ENCODE measurements at regions not wholly inside any gene's neighbourhood (a gene's known extent, or its start where the extent isn't known, plus 50 kb on each side); places are given as distances from the start of the nearest gene placed in this dataset.
"Not testable (repeated sequence)": the region's sequence is repeated elsewhere in the genome, so short reads cannot be mapped to it uniquely, and the experiment has no call there.

DNA sequence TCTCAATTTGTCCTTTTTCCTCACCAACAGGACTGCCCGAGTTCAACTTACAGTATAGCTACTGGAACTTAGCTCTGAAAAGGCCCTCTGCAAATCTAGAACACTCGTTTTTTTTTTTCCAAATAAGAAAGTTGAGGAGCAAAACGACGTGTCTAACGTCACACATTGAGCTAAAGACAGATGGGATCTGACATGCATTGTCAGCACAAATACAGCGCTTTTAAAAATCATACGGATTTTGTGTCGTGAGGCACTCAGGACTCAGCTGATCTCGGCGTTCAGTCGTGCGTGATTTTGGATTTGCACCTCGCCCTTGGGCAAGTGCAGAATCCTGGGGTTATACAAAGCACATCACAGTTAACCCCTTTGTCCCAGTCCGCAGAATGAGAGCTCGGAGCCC is 94.7 kb upstream of the ZNF322 start:
- no peak for DNase-seq (ENCODE audit: low read depth)
- H3K4me3 ChIP-seq (ENCODE audit: low read depth, low read length), result no peak overlapping the region
- TF ChIP-seq, protein P1, sequence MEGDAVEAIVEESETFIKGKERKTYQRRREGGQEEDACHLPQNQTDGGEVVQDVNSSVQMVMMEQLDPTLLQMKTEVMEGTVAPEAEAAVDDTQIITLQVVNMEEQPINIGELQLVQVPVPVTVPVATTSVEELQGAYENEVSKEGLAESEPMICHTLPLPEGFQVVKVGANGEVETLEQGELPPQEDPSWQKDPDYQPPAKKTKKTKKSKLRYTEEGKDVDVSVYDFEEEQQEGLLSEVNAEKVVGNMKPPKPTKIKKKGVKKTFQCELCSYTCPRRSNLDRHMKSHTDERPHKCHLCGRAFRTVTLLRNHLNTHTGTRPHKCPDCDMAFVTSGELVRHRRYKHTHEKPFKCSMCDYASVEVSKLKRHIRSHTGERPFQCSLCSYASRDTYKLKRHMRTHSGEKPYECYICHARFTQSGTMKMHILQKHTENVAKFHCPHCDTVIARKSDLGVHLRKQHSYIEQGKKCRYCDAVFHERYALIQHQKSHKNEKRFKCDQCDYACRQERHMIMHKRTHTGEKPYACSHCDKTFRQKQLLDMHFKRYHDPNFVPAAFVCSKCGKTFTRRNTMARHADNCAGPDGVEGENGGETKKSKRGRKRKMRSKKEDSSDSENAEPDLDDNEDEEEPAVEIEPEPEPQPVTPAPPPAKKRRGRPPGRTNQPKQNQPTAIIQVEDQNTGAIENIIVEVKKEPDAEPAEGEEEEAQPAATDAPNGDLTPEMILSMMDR (IDR thresholded peaks at IDR 0.05; ENCODE audit: insufficient read depth, low read depth, low read length, missing control alignments), result no peak

DNA sequence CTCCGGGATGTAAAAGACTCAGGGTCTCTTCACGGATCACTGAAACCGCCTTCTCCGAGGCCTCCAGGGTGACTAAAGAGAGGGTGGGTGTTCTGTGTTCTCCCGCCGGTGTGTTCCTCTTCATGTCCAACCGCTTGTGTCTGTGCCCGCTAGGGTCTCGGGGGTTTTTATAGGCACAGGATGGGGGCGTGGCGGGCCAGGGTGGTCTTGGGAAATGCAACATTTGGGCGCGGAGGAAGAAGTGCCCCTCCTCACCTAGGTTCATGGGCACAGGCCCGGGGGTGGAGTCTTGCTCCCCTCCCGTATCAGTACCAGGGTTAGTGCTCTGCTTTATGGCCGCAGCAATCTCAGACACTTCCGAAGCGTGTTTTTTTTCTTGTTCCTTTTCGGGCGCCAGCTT is 95.3 kb upstream of the ZNF322 start:
- H3K4me3 ChIP-seq (ENCODE audit: low read depth, low read length); DNase-seq (ENCODE audit: low read depth): not testable (repeated sequence)

DNA sequence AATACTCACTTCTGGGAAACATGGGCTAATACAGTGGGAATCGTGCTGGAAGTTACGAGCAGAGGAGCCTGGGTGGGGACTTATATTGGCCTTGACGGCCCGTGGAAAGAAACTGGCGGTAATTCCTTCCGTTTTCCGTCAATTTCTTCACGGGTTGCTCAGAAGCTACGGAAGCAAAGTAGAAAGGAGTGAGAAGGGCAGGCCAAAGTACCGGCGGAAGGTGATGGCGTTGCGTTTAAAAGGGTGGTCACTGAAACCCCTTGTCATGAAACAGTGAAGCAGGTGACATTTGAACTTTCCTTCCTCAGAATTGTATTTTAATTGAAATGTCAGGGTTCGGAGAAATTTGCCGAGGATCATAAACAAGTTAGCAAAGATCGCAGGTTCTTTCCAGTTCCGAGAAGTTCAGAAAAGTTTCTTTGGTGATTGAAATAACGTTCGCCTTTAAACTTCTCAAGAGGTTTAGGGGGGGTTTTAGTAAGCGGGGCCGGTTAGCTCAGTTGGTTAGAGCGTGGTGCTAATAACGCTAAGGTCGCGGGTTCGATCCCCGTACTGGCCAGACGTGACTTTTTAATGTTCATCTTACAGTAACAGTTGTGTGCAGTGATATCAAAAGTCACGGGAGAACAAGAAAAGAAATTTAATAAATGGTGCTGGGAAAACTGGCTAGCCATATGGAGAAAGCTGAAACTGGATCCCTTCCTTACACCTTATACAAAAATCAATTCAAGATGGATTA is 96.7 kb upstream of the ZNF322 start:
- H3K4me3 ChIP-seq (ENCODE audit: low read depth, low read length); DNase-seq (ENCODE audit: low read depth): not testable (repeated sequence)

DNA sequence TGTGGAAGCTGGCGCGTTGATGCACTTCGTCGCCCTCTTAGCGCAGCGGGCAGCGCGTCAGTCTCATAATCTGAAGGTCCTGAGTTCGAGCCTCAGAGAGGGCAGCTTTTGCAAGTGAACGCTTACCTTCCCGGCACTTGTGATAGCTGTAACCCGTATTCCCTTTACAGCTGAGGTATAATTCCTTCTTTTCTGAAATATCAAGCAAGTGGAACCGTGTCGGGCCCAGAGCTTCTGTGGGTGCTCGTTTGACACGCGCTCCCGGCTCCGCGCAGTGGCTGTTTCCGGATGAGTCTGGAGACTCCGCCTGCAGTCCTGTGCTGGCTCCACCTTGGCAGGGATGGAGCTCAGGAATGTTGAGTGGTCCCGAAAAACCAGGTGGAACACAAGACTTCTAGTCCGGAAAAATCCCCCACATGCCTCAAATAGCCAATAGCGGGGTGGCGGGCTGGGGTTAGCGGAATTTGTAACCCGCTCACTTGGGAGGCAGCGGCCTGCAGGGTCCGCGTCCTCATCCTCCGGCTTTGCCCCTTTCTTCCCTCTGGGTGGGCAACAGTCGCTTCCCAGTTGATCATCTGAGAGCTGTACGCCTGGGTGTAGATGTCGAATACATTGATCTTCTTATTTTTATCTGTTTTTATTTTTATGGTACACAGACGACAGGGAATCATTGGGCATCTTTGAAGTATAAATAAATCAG is 106.8 kb upstream of the ZNF322 start:
- DNase-seq (ENCODE audit: low read depth); H3K4me3 ChIP-seq (ENCODE audit: low read depth, low read length): not testable (repeated sequence)

DNA sequence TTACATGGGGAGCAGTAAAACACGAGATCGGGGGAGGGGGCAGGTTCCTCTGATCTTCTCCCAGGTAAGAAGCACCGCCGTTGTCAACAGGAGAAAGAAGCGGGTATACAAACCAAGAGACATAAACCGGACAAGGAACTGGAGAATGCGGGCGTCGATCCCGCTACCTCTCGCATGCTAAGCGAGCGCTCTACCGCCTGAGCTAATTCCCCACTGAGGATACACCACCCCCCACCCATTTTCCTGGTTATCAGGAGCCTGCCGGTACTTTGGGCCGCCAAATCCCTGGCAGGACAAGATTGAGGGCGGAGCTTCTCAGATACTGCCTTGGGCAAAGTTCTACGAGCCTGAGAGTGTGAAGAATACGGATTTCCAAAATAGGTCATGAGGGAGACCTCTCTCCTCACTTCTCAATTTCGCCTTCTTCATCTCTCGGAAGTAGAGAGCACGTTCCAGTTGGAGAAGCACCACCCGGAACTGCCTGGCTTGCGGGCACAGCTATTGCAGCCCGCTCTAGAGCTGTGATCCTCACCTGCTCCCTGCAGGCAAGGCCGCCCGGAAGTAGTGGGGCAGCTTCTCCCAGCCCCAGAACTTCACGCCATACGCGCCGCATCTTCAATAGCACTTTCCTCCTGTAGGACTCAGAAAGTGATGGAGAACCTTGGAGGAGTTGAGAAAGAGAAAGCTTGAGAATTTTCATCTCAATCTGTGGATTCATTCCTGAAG is 111.6 kb upstream of the ZNF322 start:
- not testable (repeated sequence) for DNase-seq (ENCODE audit: low read depth); H3K4me3 ChIP-seq (ENCODE audit: low read depth, low read length)

DNA sequence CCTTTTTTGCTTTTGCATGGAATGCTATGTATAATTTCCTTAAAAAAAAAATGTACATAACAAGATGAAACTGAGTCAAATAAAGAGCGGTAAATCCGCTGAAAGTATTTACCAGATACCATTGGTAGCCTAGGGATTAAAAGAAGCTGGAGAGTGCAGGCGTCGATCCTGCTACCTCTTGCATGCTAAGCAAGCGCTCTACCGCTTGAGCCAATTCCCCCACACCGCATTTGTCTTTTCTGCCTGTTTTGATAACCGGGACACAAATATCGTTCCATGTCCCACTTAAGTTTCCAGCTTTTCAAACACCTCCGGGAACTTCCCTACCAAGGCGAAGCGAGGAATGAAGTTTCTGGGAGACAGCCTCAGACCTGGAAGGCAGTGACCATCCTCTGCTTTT is 113.9 kb upstream of the ZNF322 start:
- H3K4me3 ChIP-seq (ENCODE audit: low read depth, low read length), result not testable (repeated sequence)

DNA sequence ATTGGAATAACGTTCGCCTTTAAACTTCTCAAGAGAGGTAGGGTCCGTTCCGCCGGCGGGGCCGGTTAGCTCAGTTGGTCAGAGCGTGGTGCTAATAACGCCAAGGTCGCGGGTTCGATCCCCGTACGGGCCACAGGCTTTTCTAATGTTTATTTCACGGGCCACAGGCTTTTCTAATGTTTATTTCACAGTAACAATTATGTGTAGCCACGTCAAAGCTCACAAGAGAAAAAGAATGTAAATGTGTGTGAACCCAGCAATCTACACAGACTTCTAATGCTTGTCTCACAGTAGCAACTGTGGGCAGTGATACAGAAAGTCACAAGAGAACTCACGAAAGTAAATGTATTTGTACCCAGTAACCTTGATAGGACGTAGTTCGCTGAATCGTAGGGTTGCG is 121.0 kb upstream of the ZNF322 start:
- not testable (repeated sequence) for H3K4me3 ChIP-seq (ENCODE audit: low read depth, low read length); DNase-seq (ENCODE audit: low read depth)

More for the DNA sequence above, 113.9 kb upstream of the ZNF322 start:
- not testable (repeated sequence) for DNase-seq (ENCODE audit: low read depth)

DNA sequence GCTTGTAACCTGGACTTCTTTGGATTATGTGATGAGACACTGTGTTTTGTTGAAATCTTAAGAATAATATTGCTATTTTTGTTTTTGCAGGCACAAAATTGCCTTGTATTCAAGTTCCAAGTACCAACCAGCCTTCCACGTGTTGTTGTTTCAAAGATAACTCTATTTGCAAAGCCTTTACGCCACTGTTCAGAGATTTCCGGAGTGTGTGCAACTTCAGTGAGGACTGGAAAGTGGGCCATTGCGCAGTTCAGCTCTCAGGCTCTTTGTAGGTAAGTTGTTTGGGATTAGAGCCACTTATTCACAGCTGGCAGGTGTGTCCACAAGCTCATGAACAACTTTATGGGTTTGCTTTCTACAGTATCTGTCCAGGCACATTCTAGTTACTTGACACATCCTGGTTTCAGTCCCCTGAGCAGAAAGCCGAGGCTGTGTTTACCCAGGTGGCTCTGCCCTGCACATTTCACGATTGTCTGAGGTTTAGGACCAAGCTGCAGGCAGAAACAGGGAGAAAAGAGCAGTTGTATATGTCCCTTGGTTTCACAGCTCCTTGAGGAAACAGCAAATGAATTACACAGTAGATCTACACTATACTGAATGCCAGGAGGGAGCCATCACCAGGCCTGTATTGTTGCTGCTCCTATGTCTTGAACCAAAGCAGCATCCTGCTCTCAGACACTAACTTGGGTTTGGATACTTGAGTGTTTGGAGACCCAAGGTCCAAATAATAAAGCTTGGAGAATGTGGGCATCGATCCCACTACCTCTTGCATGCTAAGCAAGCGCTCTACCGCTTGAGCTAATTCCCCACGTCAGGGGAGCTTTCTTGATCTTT is 136.1 kb upstream of the ZNF322 start:
- not testable (repeated sequence) for H3K4me3 ChIP-seq (ENCODE audit: low read depth, low read length); DNase-seq (ENCODE audit: low read depth)

DNA sequence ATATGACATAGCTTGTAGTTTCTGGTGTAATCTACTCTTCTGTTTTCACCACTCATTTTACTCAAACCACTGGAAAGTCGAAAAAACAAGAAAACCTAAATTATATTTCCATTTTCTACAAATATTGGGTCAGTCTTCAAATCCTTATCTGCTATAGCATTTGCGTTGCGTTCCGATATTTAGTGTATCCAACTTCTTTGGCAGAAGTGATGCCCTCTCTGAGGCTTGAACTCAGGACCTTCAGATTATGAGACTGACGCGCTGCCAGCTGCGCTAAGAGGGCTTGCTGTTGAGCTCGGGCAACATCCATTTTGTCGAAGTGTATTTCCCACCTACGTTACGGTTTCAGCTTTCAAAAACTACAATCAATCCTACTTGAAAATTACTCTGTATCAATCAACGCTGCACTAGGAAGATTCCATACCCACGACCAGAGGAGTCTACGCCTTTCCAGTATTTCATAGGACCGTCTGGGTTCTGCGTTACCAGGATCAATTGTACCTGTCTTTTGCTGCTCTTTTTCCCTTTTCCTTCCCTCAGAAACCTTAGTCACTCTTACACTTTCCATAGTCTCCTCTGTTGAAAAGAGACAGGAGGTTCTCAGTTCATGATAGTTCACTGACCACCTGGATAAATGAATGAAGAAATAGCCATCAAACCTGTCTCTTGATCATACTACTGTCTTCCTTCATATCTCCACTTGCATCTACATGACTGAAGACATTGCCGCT is 140.5 kb upstream of the ZNF322 start:
- not testable (repeated sequence) for H3K4me3 ChIP-seq (ENCODE audit: low read depth, low read length); DNase-seq (ENCODE audit: low read depth)

DNA sequence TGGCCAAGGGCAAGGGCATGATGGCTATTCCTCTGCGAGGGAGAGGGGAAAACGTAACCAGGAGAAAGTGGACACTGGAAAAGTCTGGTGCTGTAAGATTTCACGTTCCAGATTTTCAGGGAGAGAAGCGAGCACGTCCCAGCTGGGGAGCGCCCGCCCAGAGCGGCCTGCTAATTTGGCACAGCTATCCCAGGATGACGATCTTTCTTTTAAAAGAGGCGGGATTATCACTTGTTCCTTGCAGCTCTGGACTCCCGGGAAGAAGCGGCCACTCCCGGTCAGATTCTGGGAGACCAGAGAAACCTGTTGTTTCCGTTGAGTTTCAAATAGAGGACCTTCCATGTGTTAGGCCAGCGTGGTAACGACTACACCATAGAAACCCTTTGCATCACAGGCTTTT is 144.2 kb upstream of the ZNF322 start:
- not testable (repeated sequence) for H3K4me3 ChIP-seq (ENCODE audit: low read depth, low read length)

DNA sequence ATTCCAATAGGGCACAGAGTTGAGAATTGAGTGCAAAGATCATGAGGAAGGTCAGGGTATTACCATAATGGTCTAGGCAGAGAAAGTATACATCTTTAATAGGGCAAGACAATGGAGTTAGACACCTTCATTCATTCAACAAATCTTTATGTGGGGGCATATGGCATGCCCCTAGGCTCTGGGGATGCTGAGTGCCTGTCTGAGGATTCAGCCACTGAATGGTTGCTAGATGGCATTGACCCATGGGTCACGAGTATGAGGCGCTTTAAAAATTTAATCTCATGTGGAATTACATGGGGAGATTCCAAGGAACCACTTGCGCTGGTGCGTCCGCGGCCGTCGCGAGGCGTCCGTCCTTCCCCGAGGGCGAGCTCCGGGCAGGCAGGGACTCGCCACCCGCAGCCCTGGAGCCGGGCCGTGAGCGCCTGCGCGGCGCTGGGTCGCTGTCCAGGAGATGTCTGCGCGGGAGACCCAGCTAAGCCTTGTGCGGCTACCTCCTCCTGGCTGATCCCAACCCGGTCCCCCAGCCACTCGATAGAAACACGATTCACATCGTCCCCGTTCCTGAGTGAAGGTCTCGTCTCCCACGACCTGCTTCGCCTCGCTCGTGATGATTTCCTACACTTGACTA is 152.1 kb upstream of the ZNF322 start:
- not testable (repeated sequence) for DNase-seq (ENCODE audit: low read depth)

More for the DNA sequence above, 144.2 kb upstream of the ZNF322 start:
- DNase-seq (ENCODE audit: low read depth), result not testable (repeated sequence)

DNA sequence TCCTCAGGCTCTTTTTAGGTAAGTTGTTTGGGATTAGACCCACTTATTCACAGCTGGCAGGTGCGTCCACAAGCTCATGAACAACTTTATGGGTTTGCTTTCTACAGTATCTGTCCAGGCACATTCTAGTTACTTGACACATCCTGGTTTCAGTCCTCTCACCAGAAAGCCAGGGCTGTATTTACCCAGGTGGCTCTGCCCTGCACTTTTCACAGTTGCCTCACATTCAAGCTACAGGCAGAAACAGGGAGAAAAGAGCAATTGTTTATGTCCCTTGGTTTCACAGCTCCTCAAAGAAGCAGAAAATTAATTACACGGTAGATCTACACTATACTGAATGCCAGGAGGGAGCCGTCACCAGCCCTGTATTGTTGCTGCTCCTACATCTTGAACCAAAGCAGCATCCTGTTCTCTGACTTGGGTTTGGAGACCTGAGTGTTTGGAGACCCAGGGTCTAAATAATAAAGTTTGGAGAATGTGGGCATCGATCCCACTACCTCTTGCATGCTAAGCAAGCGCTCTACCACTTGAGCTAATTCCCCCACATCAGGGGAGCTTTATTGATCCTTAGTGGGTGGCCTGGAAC is 159.2 kb upstream of the ZNF322 start:
- DNase-seq (ENCODE audit: low read depth); H3K4me3 ChIP-seq (ENCODE audit: low read depth, low read length): not testable (repeated sequence)

More for the DNA sequence above, 152.1 kb upstream of the ZNF322 start:
- not testable (repeated sequence) for H3K4me3 ChIP-seq (ENCODE audit: low read depth, low read length)

DNA sequence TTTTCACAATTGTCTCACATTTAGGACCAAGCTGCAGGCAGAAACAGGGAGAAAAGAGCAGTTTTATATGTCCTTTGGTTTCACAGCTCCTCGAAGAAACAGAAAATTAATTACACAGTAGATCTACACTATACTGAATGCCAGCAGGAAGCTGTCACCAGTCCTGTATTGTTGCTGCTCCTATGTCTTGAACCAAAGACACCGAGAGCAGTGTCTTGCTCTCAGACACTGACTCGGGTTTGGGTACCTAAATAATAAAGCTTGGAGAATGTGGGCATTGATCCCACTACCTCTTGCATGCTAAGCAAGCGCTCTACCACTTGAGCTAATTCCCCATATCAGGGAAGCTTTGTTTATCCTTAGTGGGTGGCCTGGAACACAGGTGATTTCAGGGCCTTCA is 168.4 kb upstream of the ZNF322 start:
- DNase-seq (ENCODE audit: low read depth), result not testable (repeated sequence)

DNA sequence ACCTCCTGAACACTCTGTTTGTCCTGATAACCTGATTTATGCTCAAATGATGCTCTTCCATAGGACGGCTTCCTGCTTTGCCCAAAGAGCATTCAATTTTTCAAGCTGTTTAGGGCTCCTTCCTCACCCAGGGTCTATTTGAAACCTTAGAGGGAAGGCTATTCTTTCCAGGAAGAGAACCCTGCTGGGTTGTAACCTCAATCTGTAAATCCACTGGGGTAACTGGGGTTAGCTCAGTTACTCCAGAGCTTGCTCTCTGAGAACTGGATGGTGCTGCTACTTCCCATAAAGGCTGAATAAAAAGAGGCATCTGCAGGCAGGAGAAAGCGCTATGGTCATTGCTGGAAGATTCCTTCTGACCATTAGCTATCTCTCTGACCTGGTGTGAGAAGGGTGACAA is 169.9 kb upstream of the ZNF322 start:
- H3K4me3 ChIP-seq (ENCODE audit: low read depth, low read length); DNase-seq (ENCODE audit: low read depth): not testable (repeated sequence)

More for the DNA sequence above, 168.4 kb upstream of the ZNF322 start:
- not testable (repeated sequence) for H3K4me3 ChIP-seq (ENCODE audit: low read depth, low read length)

DNA sequence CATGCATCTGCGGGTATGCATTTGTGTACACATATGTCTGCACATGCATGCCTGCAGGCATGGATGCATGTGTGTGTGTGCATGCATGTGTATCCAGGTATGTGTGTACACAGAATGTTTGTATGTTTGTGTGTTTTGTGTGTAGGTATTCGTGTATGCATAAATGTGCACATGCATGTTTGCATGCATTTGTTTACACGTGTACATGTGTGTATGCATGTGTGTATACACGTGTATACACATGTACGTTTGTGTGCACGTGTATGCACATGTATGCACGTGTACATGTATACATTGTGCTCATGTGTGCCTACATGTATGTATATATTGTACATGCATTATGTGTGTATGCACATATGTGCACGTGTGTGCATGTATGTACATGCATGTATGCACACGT is 171.4 kb upstream of the ZNF322 start:
- not testable (repeated sequence) for H3K4me3 ChIP-seq (ENCODE audit: low read depth, low read length); DNase-seq (ENCODE audit: low read depth)

DNA sequence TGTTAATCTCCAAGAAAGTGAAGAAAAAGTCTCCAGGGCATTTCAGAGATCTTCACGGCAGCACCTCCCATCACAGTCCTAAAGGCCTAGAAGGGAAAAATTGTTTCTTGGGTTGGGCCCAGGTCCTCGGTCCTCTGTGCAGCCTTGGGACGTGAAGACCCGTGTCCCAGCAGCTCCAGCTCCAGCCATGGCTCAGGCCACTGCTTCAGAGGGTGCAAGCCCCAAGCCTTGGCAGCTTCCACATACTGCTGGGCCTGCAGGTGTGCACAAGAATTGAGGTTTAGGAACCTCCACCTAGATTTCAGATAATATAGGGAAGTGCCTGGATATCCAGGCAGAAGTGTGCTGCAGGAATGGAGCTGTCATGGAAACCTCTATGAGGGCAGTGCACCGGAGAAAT is 176.2 kb upstream of the ZNF322 start:
- not testable (repeated sequence) for H3K4me3 ChIP-seq (ENCODE audit: low read depth, low read length); DNase-seq (ENCODE audit: low read depth)

Data from GM12865 (cell line).